EL (cell line): ENCODE measurements at regions not wholly inside any gene's neighbourhood (a gene's known extent, or its start where the extent isn't known, plus 50 kb on each side); places are given as distances from the start of the nearest gene placed in this dataset.
"Not testable (repeated sequence)": the region's sequence is repeated elsewhere in the genome, so short reads cannot be mapped to it uniquely, and the experiment has no call there.

Experiments used
- DNase-seq: peaks from one replicate; pipeline ENCODE4 v3.0.0-alpha.2; 2016

DNA sequence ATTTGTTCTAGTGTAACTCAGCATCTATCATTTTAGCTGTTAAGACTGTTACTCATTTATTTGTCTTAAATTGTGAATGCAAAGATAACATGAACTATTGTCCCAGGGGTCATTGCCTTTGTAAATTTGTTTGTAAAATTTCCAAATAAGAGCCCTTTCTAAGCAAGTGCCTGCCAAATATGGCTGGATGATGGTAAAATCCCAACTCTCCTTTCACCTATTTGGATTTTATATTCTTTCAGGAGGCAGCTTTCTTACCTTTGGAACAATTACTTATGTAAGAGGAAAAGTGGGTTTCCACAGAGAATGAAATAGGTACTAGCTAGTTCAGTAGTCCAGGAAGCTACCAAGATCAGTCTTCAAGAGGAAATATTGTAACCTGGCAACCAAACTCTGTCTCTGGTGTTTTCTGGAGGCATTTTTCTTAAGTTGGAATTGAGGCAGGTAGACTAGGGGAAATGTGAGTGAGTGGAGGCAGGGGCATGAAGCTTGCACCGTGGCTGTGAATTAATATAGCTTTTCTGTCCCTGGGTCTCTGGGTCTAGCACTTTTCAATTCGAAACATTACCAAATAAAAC, 88.5 kb upstream of the XIST start:
- no peak for DNase-seq

DNA sequence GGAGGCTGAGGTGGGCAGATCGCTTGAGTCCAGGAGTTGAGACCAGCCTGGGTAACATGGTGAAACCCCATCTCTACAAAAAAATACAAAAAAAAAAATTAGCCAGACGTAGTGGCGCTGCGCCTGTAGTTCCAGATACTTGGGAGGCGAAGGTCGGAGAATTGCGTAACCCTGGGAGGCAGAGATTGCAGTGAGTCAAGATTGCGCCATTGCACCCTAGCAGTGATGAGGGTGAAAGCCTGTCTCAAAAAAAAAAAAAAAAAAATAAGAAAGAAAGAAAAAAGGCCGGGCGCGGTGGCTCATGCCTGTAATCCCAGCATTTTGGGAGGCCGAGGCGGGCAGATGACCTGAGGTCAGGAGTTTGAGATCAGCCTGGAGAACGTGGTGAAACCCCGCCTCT, 85.3 kb upstream of the XIST start:
- DNase-seq = not testable (repeated sequence)

GRCh38 chrX:73932522-73932921, 80.0 kb upstream of the XIST start:
- no peak for DNase-seq

DNA sequence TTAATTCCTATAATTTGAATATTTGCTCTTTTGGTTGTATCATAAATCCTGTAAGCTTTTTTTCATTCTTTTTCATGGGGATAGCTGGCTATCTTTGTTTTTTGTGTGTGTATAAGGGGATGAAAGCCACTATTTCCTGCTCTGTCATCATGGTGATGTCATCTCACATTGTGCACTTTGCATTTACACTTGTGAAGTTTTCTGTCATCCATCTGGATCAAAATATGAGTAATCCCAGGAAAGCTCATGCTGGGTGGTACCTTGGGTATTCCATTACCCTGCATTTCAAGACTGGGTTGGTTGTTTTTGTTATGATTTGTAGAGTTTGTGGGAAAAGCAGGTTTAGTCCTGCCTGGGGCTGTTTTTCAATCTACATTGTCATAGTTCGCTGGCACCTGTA, 77.8 kb upstream of the XIST start:
- peak; percentile 34 for DNase-seq

GRCh38 chrX:73922856-73923455, 70.4 kb upstream of the XIST start:
- peak; percentile 31 for DNase-seq

DNA sequence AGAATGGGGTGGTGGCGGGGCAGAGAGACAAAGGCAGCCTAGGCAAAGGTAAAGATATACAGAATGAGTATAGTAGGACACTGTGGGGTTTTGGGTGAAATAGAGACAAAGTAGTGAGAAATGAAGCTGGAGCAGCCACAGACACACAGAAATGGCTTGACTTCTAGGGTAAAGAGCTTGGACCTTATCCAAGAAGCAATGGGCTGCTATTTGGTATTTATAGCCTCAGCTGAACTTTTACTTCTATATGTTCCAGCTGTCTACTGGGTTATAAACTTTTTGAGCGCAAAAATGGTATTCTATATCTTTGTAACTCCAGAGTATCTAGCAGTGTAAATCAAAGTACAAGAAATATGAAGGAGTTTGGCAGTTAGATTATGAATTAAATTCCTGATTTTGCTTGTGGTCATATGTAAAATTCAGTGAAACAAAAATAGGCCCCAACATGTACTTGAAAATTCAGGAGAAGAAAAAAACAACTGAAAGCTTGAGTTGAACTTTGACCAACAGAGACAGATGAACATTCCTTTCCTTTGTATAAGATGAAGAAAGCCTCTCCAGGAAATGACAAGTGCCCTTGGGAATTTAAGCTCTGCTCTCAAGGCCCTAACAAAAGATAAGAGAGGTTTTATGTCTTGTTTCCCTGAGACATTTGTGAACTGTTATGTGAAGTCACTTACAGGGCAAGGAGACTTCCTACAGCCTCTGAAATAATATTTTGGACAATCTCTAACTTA, 64.6 kb upstream of the XIST start:
- peak; percentile 90 for DNase-seq

- DNase-seq = no peak
Measured at GRCh38 chrX:73916489-73916888, 64.0 kb upstream of the XIST start.

DNA sequence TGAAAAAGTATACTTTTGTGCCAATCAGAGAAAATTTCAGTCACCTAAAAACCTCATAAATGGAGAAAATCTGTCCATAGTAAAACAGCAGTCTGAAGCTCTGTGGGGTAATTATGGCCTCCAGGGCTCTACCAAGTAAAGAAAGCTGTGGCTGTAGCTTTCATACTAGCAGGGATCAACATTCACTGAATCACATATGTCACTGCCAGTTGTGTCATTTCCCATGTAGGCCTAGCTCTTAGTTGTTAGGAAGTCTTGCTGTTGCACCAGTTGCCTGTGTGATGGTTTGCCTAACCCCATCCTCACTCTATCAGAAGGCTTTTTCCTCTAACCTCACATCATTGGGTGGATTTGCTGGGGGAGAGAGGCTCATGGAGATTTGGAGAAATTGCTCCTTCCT, 62.3 kb upstream of the XIST start:
- DNase-seq = not testable (repeated sequence)

DNA sequence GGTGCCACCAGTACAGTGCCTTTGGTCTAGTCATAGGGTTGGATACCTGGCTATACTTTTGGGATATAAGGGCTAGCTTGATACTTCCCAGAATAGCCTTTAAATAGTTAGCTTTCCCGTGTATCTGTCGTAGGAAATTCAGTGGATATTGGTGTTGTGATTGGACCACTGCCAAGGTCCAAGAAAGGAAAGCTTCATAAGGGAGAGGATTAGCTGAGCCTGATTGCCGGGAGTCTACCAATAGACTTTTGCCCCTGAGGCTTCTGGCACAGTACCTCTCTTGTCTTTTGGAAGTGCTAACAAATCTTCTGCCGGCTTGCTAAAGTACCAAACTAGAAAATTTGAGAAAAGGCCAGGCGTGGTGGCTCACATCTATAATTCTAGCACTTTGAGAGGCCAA, 61.1 kb upstream of the XIST start:
- DNase-seq = peak; percentile 32

DNA sequence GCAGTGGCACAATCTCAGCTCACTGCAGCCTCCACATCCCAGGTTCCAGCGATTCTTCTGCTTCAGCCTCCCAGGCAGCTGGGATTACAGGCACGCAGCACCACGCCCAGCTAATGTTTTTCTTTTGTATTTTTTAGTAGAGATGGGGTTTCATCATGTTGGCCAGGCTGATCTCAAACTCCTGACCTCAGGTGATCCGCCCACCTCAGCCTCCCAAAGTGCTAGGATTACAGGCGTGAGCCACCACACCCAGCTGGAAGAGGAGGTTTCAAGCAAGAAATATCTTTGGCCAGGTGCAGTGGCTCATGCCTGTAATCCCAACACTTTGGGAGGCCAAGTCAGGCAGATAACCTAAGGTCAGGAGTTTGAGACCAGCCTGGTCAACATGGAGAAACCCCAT, 59.4 kb upstream of the XIST start:
- not testable (repeated sequence) for DNase-seq

GRCh38 chrX:73905749-73906374, 53.3 kb upstream of the XIST start:
- not testable (repeated sequence) for DNase-seq

GRCh38 chrX:73903941-73904340, 51.4 kb upstream of the XIST start:
- DNase-seq = no peak
